H9 (cell line): ENCODE measurements at regions not wholly inside any gene's neighbourhood (a gene's known extent, or its start where the extent isn't known, plus 50 kb on each side); places are given as distances from the start of the nearest gene placed in this dataset.

Experiments
- DNase-seq: peaks from one replicate; pipeline ENCODE4 v3.0.0-alpha.2; 2017
- H2AFZ ChIP-seq: one replicate; pipeline ENCODE4 v1.6.1; 2013; ENCODE audit warnings: mild to moderate bottlenecking, low read length, control low read depth, moderate library complexity
- H2AK5ac ChIP-seq: 2 replicates; pipeline ENCODE4 v1.6.1; 2013; ENCODE audit warnings: low read length, control low read depth, mixed read lengths; ENCODE audit not compliant: insufficient read length
- H2BK120ac ChIP-seq: one replicate; pipeline ENCODE4 v1.6.1; 2013; ENCODE audit warnings: low read depth, mild to moderate bottlenecking, low read length, control low read depth, inconsistent platforms; ENCODE audit not compliant: poor library complexity, severe bottlenecking
- H2BK12ac ChIP-seq: 2 replicates; pipeline ENCODE4 v1.6.1; 2013; ENCODE audit warnings: low read length, control low read depth, mixed read lengths, low read depth; ENCODE audit not compliant: insufficient read length
- H2BK15ac ChIP-seq: 2 replicates; pipeline ENCODE4 v1.6.1; 2013; ENCODE audit warnings: low read depth, low read length, control low read depth
- H2BK20ac ChIP-seq: one replicate; pipeline ENCODE4 v1.6.1; 2013; ENCODE audit warnings: low read depth, mild to moderate bottlenecking, low read length, control low read depth, inconsistent platforms; ENCODE audit not compliant: poor library complexity, severe bottlenecking
- H2BK5ac ChIP-seq: 2 replicates; pipeline ENCODE4 v1.6.1; 2013; ENCODE audit warnings: low read length, control low read depth, mixed read lengths; ENCODE audit not compliant: insufficient read length
- H3K14ac ChIP-seq: 2 replicates; pipeline ENCODE4 v1.6.1; 2013; ENCODE audit warnings: low read length, control low read depth; ENCODE audit not compliant: insufficient read depth
- H3K18ac ChIP-seq: 2 replicates; pipeline ENCODE4 v1.6.1; 2013; ENCODE audit warnings: low read depth, mild to moderate bottlenecking, mixed read lengths, low read length, control low read depth; ENCODE audit not compliant: insufficient read length
- H3K23ac ChIP-seq: 2 replicates; pipeline ENCODE4 v1.6.1; 2013; ENCODE audit warnings: low read length, control low read depth, mixed read lengths, low read depth; ENCODE audit not compliant: insufficient read length
- H3K23me2 ChIP-seq: 2 replicates; pipeline ENCODE4 v1.6.1; 2013; ENCODE audit warnings: low read depth, mild to moderate bottlenecking, mixed read lengths, low read length, control low read depth; ENCODE audit not compliant: insufficient read length, poor library complexity, severe bottlenecking
- H3K27ac ChIP-seq: 2 replicates; pipeline ENCODE4 v1.5.1; 2013; ENCODE audit warnings: low read length, control low read depth, mixed read lengths, low read depth; ENCODE audit not compliant: insufficient read length
- H3K27me3 ChIP-seq: 2 replicates; pipeline ENCODE4 v1.6.1; 2013; ENCODE audit warnings: low read length, control low read depth, inconsistent platforms; ENCODE audit not compliant: insufficient read depth
- H3K4ac ChIP-seq: 2 replicates; pipeline ENCODE4 v1.6.1; 2013; ENCODE audit warnings: low read depth, mild to moderate bottlenecking, control low read depth, inconsistent platforms, low read length, moderate library complexity
- H3K4me1 ChIP-seq: 2 replicates; pipeline ENCODE4 v1.6.1; 2013; ENCODE audit warnings: low read length, control low read depth, inconsistent platforms; ENCODE audit not compliant: insufficient read depth
- H3K4me2 ChIP-seq: 2 replicates; pipeline ENCODE4 v1.6.1; 2013; ENCODE audit warnings: low read length, control low read depth, mixed read lengths; ENCODE audit not compliant: insufficient read length, insufficient read depth
- H3K56ac ChIP-seq: 2 replicates; pipeline ENCODE4 v1.6.1; 2013; ENCODE audit warnings: low read depth, mild to moderate bottlenecking, mixed read lengths, low read length, control low read depth; ENCODE audit not compliant: insufficient read length
- H3K79me1 ChIP-seq: 2 replicates; pipeline ENCODE4 v1.6.1; 2013; ENCODE audit warnings: low read depth, mild to moderate bottlenecking, moderate library complexity, low read length, control low read depth, inconsistent platforms; ENCODE audit not compliant: insufficient read depth, poor library complexity, severe bottlenecking
- H3K79me2 ChIP-seq: 2 replicates; pipeline ENCODE4 v1.6.1; 2013; ENCODE audit warnings: low read length, control low read depth, inconsistent platforms; ENCODE audit not compliant: insufficient read depth
- H3K9ac ChIP-seq: 2 replicates; pipeline ENCODE4 v1.6.1; 2013; ENCODE audit warnings: low read length, control low read depth, mixed read lengths; ENCODE audit not compliant: insufficient read length; ENCODE audit errors: extremely low read depth
- H3K9me3 ChIP-seq: one replicate; pipeline ENCODE4 v1.6.1; 2013; ENCODE audit warnings: low read depth, low read length, inconsistent platforms; ENCODE audit not compliant: control insufficient read depth
- H3T11ph ChIP-seq: one replicate; pipeline ENCODE4 v1.6.1; 2013; ENCODE audit warnings: mild to moderate bottlenecking, low read length, control low read depth, inconsistent platforms
- H4K20me1 ChIP-seq: one replicate; pipeline ENCODE4 v1.6.1; 2013; ENCODE audit not compliant: control insufficient read depth, insufficient read length, insufficient read depth
- H4K5ac ChIP-seq: 2 replicates; pipeline ENCODE4 v1.6.1; 2013; ENCODE audit warnings: low read depth, mild to moderate bottlenecking, mixed read lengths, low read length, control low read depth; ENCODE audit not compliant: insufficient read length
- H4K8ac ChIP-seq: replicated peaks from 2 replicates; pipeline ENCODE4 v1.6.1; 2013; ENCODE audit warnings: low read length, control low read depth, mixed read lengths, low read depth; ENCODE audit not compliant: insufficient read length
- H4K91ac ChIP-seq: 2 replicates; pipeline ENCODE4 v1.6.1; 2013; ENCODE audit warnings: low read depth, mild to moderate bottlenecking, moderate library complexity, mixed read lengths, low read length, control low read depth; ENCODE audit not compliant: insufficient read length
- H3K27ac Mint-ChIP-seq, 3 experiments: 2 replicates in 2 of 3; 3 replicates in 1 of 3; pipeline ENCODE4 v1.8.0; 2020 to 2021; ENCODE audit warnings: mixed read lengths in 3 of 3, mild to moderate bottlenecking in 1 of 3, moderate library complexity in 1 of 3
- H3K27me3 Mint-ChIP-seq: 2 replicates; pipeline ENCODE4 v1.8.0; 2021; ENCODE audit warnings: low read depth, mild to moderate bottlenecking, moderate library complexity, mixed read lengths
- H3K36me3 Mint-ChIP-seq, 3 experiments: 2 replicates in 2 of 3; 3 replicates in 1 of 3; pipeline ENCODE4 v1.8.0; 2020 to 2021; ENCODE audit warnings: low read depth in 3 of 3, mixed read lengths in 3 of 3; ENCODE audit not compliant: insufficient read depth in 1 of 3
- H3K4me1 Mint-ChIP-seq, 2 experiments: 2 replicates each; pipeline ENCODE4 v1.8.0; 2020; ENCODE audit warnings: mixed read lengths in 2 of 2
- H3K4me3 Mint-ChIP-seq, 2 experiments: 2 replicates in 1 of 2; 3 replicates in 1 of 2; pipeline ENCODE4 v1.8.0; 2020 to 2021; ENCODE audit warnings: mild to moderate bottlenecking in 2 of 2, mixed read lengths in 2 of 2, moderate library complexity in 1 of 2
- H3K9me3 Mint-ChIP-seq, 2 experiments: 2 replicates in 1 of 2; 3 replicates in 1 of 2; pipeline ENCODE4 v1.8.0; 2020; ENCODE audit warnings: mild to moderate bottlenecking in 2 of 2, mixed read lengths in 2 of 2, moderate library complexity in 1 of 2
- WGBS: extraction: QIAGEN DNeasy Blood & Tissue Kit; methylation state at CpG from one replicate; pipeline ENCODE4 v1.1.7; 2013; ENCODE audit warnings: missing lambda C conversion rate, low lambda C conversion rate, mixed read lengths; ENCODE audit not compliant: insufficient read length; ENCODE audit errors: extremely low coverage; 5-methylcytosine and 5-hydroxymethylcytosine counted together
- TF ChIP-seq, protein P1 (sequence below): fragments of 200-600 bp; sonication (generic); conservative IDR thresholded peaks from 3 replicates; pipeline ENCODE4 v1.8.0; 2021; ENCODE audit warnings: antibody characterized with exemption, mild to moderate bottlenecking

DNA sequence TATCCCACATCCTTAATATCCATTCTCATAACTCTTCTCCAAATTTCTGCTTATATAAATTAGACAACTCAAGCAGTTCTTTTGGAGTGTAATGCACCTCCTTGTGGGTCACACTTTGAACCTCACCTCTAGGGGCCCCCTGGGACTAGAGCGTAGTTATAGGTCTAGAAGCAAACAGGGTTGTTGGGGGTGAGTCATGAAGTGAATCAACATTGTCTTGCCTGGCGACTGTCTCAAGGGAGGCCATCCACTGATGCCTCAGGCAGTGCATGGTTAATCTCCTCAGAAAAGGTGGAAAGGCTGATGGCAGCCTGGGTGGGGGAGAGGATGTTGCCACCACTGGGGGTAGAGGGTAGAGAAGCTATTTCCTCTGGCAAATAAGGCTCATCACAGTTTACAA is 129.1 kb downstream of the TNFRSF21 start:
- Histone ChIP-seq H4K20me1 (no peaks in the 10 kb centered on the region), H4K8ac (no peak overlapping the region), H2BK12ac (no peak overlapping the region), H4K91ac (no peak overlapping the region), H3K79me2 (no peaks in the 10 kb centered on the region), H3K18ac (no peak overlapping the region), H2BK120ac (no peak overlapping the region), H2AK5ac (no peak overlapping the region), H2BK15ac (no peak overlapping the region), H3K14ac (no peak overlapping the region), H2BK5ac (no peak overlapping the region), H3K4me2 (no peak overlapping the region), H4K5ac (no peak overlapping the region), H3K4me1 (no peaks in the 10 kb centered on the region), H3K9me3 (no peaks in the 10 kb centered on the region), H3K9ac (no peak overlapping the region), H3K23ac (no peak overlapping the region), H3K4ac (no peak overlapping the region), H3K56ac (no peak overlapping the region), H2AFZ (no peak overlapping the region), H3K79me1 (no peaks in the 10 kb centered on the region), H3T11ph (no peak overlapping the region), H3K27ac (no peak overlapping the region), H2BK20ac (no peak overlapping the region), H3K27me3 (no peaks in the 10 kb centered on the region), H3K23me2 (no peaks in the 10 kb centered on the region)
- H3K4me1 Mint-ChIP-seq, result peaks cover 0 to 6% of the 10 kb centered on the region in 2 experiments; a peak in 1 of 4 replicates
- H3K4me3 Mint-ChIP-seq, result no peak overlapping the region
- no peaks in the 10 kb centered on the region for H3K9me3 Mint-ChIP-seq
- DNase-seq, result peak; percentile 31
- H3K36me3 Mint-ChIP-seq, result no peaks in the 10 kb centered on the region
- TF ChIP-seq, protein P1, sequence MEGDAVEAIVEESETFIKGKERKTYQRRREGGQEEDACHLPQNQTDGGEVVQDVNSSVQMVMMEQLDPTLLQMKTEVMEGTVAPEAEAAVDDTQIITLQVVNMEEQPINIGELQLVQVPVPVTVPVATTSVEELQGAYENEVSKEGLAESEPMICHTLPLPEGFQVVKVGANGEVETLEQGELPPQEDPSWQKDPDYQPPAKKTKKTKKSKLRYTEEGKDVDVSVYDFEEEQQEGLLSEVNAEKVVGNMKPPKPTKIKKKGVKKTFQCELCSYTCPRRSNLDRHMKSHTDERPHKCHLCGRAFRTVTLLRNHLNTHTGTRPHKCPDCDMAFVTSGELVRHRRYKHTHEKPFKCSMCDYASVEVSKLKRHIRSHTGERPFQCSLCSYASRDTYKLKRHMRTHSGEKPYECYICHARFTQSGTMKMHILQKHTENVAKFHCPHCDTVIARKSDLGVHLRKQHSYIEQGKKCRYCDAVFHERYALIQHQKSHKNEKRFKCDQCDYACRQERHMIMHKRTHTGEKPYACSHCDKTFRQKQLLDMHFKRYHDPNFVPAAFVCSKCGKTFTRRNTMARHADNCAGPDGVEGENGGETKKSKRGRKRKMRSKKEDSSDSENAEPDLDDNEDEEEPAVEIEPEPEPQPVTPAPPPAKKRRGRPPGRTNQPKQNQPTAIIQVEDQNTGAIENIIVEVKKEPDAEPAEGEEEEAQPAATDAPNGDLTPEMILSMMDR, result no peak
- H3K27ac Mint-ChIP-seq, result no peak overlapping the region; a peak in 1 of 7 replicates
- no peaks in the 10 kb centered on the region for H3K27me3 Mint-ChIP-seq
- WGBS, result no CpG with 5 or more reads among the region's 2 CpGs
